ENCODE measurements at regions not wholly inside any gene's neighbourhood (a gene's known extent, or its start where the extent isn't known, plus 50 kb on each side); places are given as distances from the start of the nearest gene placed in this dataset.

DNA sequence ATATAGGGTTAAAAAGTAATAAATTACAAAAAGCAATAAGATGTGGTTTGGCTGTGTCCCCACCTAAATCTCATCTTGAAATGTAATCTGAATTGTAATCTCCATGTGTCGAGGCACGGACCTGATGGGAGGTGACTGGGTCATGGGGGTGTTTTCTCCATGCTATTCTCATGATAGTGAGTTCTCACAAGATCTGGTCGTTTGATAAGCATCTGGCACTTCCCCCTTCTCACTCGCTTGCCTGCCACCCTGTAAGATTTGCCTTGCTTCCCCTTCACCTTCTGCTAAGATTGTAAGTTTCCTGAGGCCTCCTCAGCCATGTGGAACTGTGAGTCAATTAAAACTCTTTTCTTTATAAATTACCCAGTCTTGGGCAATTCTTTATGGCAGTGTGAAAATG, 577.4 kb downstream of the TBC1D4 start:
- TF ChIP-seq POLR2AphosphoS5 (IDR thresholded peaks at IDR 0.05; ENCODE audit: low read depth, low read length) (no peak), SIN3A (IDR thresholded peaks at IDR 0.05; ENCODE audit: borderline replicate concordance, insufficient read depth, low read depth, low read length) (no peak), TCF7L2 (IDR thresholded peaks at IDR 0.05; ENCODE audit: low read depth, low read length) (no peak)
- TF ChIP-seq, protein P1, sequence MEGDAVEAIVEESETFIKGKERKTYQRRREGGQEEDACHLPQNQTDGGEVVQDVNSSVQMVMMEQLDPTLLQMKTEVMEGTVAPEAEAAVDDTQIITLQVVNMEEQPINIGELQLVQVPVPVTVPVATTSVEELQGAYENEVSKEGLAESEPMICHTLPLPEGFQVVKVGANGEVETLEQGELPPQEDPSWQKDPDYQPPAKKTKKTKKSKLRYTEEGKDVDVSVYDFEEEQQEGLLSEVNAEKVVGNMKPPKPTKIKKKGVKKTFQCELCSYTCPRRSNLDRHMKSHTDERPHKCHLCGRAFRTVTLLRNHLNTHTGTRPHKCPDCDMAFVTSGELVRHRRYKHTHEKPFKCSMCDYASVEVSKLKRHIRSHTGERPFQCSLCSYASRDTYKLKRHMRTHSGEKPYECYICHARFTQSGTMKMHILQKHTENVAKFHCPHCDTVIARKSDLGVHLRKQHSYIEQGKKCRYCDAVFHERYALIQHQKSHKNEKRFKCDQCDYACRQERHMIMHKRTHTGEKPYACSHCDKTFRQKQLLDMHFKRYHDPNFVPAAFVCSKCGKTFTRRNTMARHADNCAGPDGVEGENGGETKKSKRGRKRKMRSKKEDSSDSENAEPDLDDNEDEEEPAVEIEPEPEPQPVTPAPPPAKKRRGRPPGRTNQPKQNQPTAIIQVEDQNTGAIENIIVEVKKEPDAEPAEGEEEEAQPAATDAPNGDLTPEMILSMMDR (IDR thresholded peaks at IDR 0.05), result no peak
- TF ChIP-seq, protein P2, sequence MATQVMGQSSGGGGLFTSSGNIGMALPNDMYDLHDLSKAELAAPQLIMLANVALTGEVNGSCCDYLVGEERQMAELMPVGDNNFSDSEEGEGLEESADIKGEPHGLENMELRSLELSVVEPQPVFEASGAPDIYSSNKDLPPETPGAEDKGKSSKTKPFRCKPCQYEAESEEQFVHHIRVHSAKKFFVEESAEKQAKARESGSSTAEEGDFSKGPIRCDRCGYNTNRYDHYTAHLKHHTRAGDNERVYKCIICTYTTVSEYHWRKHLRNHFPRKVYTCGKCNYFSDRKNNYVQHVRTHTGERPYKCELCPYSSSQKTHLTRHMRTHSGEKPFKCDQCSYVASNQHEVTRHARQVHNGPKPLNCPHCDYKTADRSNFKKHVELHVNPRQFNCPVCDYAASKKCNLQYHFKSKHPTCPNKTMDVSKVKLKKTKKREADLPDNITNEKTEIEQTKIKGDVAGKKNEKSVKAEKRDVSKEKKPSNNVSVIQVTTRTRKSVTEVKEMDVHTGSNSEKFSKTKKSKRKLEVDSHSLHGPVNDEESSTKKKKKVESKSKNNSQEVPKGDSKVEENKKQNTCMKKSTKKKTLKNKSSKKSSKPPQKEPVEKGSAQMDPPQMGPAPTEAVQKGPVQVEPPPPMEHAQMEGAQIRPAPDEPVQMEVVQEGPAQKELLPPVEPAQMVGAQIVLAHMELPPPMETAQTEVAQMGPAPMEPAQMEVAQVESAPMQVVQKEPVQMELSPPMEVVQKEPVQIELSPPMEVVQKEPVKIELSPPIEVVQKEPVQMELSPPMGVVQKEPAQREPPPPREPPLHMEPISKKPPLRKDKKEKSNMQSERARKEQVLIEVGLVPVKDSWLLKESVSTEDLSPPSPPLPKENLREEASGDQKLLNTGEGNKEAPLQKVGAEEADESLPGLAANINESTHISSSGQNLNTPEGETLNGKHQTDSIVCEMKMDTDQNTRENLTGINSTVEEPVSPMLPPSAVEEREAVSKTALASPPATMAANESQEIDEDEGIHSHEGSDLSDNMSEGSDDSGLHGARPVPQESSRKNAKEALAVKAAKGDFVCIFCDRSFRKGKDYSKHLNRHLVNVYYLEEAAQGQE (IDR thresholded peaks at IDR 0.05; ENCODE audit: insufficient read depth in 1 of 2, low read depth in 2 of 2, low read length in 1 of 2), result no peak
- no peaks in the 10 kb centered on the region for H3K9me3 ChIP-seq (ENCODE audit: control insufficient read depth, insufficient read depth, low read depth, low read length)
- no peak overlapping the region for H3K4me3 ChIP-seq (ENCODE audit: low read depth in 2 of 2, low read length in 2 of 2)
- no peak overlapping the region for H3K27ac ChIP-seq (ENCODE audit: low read length)
- in situ Hi-C loops (cut with HindIII; ENCODE audit: low pct_unique_long_range_greater_than_20kb, low sequenced_read_pairs), result no loop called here
- DNase-seq (ENCODE audit: low read depth, low spot score), result no peak
- no TSS peak for BruUV-seq (replicated peaks)
- intact Hi-C loops (cut with micrococcal nuclease; ENCODE audit: unreplicated experiment), result no loop called here
- CTCF ChIA-PET, result no interaction called here
- no peaks in the 10 kb centered on the region for H3K27me3 ChIP-seq (ENCODE audit: control insufficient read depth, insufficient read depth, low read length)
- no peaks in the 10 kb centered on the region for H3K4me1 ChIP-seq (ENCODE audit: control insufficient read depth, insufficient read depth, low read length)
- ATAC-seq, result no peak
- no peaks in the 10 kb centered on the region for H3K36me3 ChIP-seq (ENCODE audit: control insufficient read depth, insufficient read depth, low read length)
- POLR2A ChIA-PET, result no interaction called here

DNA sequence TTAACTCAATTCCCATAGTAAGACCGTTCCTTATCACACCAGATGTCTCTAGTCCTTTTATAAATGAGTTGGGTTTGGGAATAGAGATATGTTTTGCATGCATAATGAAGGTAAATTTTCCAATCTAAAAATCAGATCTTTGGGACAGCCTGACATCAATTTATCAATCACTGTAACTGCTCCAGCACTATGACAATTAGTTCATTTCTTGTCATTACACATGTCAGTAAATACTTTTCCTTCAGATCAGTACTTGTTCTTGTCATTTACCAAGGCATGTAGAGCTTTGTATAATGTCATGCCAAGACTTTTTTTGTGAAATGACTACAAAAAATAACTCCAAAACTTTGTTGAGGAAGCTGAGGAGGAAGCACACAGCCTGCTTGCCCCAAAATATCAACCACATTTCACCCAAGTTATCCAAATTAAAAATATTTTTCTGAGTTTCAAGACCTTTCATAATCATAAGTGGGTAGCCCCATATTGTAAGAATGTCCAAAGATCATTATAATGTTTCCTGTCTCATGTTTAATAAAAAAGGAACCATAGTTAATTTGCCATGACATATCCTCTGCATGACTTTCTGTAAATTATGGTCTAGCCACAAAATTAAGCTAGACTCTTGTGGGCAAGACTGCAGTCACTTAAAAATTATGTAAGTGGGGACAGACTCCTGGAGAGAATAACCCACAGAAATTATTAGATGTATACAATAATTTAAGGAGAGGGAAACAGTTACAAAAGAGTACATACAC, 586.8 kb downstream of the TBC1D4 start:
- ChIA-PET POLR2A (interaction anchor here (0.6 kb wide), 1 partner anchor 25 kb away, joined by 4 read pairs; no protein-coding TSS in a partner anchor), CTCF (no interaction called here)
- Histone ChIP-seq H3K9me3 (ENCODE audit: control insufficient read depth, insufficient read depth, low read depth, low read length) (no peaks in the 10 kb centered on the region), H3K27ac (ENCODE audit: low read length) (no peak overlapping the region), H3K36me3 (ENCODE audit: control insufficient read depth, insufficient read depth, low read length) (no peaks in the 10 kb centered on the region), H3K4me3 (ENCODE audit: low read depth in 2 of 2, low read length in 2 of 2) (no peak overlapping the region), H3K27me3 (ENCODE audit: control insufficient read depth, insufficient read depth, low read length) (no peaks in the 10 kb centered on the region), H3K4me1 (ENCODE audit: control insufficient read depth, insufficient read depth, low read length) (no peaks in the 10 kb centered on the region)
- intact Hi-C loops (cut with micrococcal nuclease; ENCODE audit: unreplicated experiment), result no loop called here
- BruUV-seq (replicated peaks), result no TSS peak
- ATAC-seq (no peak), DNase-seq (ENCODE audit: low read depth, low spot score) (no peak)
- in situ Hi-C loops (cut with HindIII; ENCODE audit: low pct_unique_long_range_greater_than_20kb, low sequenced_read_pairs), result no loop called here
- no peak for TF ChIP-seq TCF7L2 (IDR thresholded peaks at IDR 0.05; ENCODE audit: low read depth, low read length)
- no peak for TF ChIP-seq POLR2AphosphoS5 (IDR thresholded peaks at IDR 0.05; ENCODE audit: low read depth, low read length)
- no peak for TF ChIP-seq SIN3A (IDR thresholded peaks at IDR 0.05; ENCODE audit: borderline replicate concordance, insufficient read depth, low read depth, low read length)
- TF ChIP-seq, protein P2 (IDR thresholded peaks at IDR 0.05; ENCODE audit: insufficient read depth in 1 of 2, low read depth in 2 of 2, low read length in 1 of 2), result no peak
- TF ChIP-seq, protein P1 (IDR thresholded peaks at IDR 0.05), result no peak

Measured in Panc1 (cell line).